HG02571 (cell line): ENCODE measurements at regions not wholly inside any gene's neighbourhood (a gene's known extent, or its start where the extent isn't known, plus 50 kb on each side); places are given as distances from the start of the nearest gene placed in this dataset.
"Not testable (repeated sequence)": the region's sequence is repeated elsewhere in the genome, so short reads cannot be mapped to it uniquely, and the experiment has no call there.

Experiments
- ATAC-seq: cut with Tn5 transposase; IDR thresholded peaks from one replicate; pipeline ENCODE4 v1.9.1; 2021; ENCODE audit warnings: mild to moderate bottlenecking, moderate library complexity; ENCODE audit not compliant: unreplicated experiment

DNA sequence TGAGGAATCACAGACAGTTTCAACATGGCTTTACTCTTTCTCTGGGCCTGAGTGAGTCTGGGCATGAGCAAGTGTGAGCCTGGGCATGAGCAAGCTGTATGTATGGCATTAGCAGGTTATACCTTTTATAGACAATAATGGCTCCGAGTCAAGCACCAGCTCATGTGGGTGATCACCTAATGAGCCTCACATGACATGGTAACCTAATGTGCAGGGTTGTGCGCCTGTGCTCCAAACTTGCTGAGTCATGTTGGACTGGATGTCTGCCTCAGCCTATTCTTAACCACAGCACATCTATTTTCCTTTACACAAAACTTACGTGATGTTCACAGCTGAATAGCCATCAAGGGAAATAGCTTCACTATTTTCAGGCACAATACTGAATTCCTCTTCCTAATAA is 236.2 kb upstream of the NRIP1 start:
- no peak for ATAC-seq

GRCh38 chr21:15301736-15302135 is 236.9 kb upstream of the NRIP1 start:
- no peak for ATAC-seq

DNA sequence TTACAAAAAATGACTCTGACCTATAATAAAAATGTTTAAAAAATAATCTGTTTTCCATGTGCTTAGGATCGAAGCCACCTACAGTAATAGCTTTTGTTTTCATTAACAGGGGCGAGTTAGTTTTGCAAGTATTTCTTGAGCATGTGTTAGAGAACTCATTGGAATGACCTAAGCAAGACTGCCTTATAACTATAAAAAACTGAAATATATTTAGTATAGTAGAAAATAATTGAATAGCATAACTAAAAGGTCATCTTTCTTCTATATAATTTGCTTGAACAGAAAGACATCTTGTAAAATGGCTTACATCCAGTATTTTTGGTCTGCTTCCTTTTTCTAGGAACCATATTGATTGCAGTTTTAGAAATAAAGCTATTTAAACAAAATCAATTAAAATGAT is 241.5 kb upstream of the NRIP1 start:
- ATAC-seq, result no peak

- no peak for ATAC-seq
These were observed 243.5 kb upstream of the NRIP1 start for GRCh38 chr21:15308333-15308732.

- no peak for ATAC-seq
These were observed 244.3 kb upstream of the NRIP1 start for GRCh38 chr21:15309022-15309590.

DNA sequence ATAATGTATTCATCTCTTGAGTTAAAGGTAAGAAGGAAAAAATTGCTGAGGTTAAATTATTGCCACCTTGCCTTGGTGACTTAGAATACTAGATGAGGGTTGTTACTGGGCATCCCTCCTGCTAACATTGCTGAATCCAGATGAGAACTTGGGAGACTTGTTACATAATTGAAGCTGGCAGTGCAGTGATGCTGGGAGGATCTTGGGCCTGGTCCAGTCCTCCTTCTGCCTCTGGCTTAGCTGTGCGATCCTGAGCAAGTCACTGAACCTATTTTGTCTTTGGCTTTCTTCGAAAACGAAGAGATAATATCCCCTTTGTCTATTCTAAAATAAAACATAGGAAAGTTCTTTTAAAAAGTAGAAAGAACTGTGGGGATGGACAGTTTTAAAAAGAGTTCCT is 244.9 kb upstream of the NRIP1 start:
- ATAC-seq, result no peak

GRCh38 chr21:15311510-15311909 is 246.7 kb upstream of the NRIP1 start:
- ATAC-seq, result no peak

GRCh38 chr21:15317034-15317433 is 252.2 kb upstream of the NRIP1 start:
- ATAC-seq, result not testable (repeated sequence)

GRCh38 chr21:15319727-15320126 is 254.9 kb upstream of the NRIP1 start:
- ATAC-seq, result no peak

GRCh38 chr21:15324542-15324941 is 259.7 kb upstream of the NRIP1 start:
- ATAC-seq, result no peak

DNA sequence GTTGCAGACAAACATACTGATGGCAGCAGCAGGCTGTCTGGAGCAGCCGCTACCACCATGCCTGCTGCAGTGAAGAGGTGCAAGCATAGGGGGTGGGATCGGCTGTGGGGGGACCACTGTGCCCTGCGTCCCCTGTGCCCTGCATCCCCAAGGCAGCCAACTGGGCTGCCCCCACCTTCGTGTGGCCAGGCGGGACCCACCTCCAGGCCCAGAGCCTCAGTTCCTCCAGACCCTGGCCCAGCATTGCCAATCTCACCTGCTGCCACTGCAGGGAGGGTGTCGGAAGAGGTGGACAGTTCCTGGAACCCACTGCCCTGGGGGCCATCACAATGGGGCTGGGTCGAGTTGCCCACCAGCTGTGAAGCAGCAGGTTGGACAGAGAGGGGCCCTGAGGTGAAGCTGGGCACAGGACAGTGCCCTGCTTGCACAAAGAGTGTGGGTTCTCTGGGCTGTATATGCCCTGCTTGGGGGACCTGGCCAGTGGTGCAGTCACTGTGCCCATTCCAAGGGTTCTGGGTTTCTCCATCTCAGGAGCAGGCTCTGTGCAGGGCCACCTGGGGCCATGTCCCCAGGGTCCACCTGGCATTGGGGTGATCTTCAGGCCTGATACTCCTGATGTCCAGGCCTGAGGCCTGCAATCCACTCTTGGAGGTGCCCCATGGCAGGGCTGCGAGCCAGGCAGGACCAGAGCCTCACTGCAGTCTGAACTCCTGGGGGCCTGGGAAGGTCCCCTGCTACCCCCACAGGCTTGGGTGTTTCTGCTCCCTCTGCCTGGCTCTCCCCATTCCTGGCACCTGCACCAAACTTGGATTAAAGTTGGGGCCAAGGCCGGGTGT is 261.4 kb upstream of the NRIP1 start:
- ATAC-seq, result no peak

DNA sequence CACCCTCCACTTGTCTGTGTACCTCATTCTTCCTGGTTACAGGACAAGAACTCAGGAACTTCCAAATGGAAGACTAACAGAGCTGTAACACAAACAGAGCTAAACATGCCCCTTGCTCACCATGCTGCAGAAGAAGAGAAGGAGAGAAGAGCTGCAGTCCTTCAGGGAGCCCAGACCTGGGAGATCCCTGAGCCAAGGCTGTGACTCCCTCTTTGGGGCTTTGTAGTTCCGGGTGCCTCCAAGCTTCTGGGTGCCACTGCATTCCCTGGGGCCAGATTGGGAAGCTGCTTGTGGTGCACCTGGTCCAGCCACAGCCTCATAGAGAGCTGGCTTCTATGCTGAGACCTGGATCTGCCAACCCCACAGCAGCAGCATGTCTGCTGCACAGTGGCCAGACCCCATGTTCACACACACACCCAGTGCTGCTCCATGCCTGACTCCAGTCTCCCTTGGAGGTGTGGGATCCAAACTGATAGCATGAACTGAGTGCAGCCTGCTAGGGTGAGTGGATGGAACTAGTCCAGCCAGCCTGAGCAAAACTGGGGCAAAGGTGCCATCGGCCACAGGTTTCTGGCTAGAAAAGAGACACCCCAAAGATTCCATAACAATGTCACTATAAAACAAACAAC is 263.0 kb upstream of the NRIP1 start:
- no peak for ATAC-seq

DNA sequence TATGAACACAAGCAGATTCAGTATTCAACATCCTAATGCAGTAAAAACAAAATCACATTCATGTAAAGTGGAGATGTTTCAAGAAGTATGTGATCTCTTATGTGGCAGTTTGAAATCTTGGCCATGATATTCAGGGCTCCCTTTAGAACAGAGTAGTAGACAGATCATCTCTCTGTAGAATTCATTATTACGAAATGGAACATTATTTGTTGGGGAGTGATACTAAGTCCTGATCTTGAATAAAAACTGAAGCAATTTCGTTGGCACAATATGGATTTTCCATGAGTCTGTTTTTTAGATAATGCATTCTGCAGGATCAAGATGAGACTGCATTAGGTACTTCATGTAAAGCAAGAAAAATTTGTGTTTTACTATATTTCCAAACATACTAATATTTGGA is 264.4 kb upstream of the NRIP1 start:
- no peak for ATAC-seq

GRCh38 chr21:15330872-15331271 is 266.1 kb upstream of the NRIP1 start:
- ATAC-seq, result no peak

GRCh38 chr21:15332572-15332971 is 267.8 kb upstream of the NRIP1 start:
- no peak for ATAC-seq

DNA sequence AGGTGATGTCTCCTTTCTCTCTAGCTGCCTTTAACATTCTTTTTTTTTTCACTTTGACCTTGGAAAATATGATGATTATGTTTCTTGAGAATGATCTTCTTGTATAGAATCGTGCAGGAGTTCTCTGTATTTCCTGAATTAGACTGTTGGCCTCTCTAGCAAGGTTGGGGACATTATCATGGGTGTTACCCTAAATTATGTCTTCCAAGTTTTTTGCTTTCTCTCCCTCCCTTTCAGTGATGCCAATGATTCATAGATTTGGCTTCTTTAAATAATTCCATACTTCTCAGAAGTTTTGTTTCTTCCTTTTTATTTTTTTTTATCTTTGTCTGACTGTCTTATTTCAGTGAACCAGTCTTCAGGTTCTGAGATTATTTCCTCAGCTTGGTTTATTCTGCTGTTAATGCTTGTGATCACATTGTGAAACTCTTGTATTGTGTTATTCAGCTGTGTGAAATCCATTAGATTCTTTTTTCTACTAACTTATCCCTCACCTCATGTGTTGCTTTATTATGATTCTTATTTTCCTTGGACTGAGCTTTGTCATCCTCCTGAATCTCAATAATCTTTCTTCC is 268.4 kb upstream of the NRIP1 start:
- no peak for ATAC-seq

GRCh38 chr21:15333951-15334350 is 269.2 kb upstream of the NRIP1 start:
- no peak for ATAC-seq

- ATAC-seq, result no peak
These were observed 278.3 kb upstream of the NRIP1 start for GRCh38 chr21:15343066-15343465.

- ATAC-seq, result no peak
These were observed 287.2 kb upstream of the NRIP1 start for GRCh38 chr21:15352009-15352408.

DNA sequence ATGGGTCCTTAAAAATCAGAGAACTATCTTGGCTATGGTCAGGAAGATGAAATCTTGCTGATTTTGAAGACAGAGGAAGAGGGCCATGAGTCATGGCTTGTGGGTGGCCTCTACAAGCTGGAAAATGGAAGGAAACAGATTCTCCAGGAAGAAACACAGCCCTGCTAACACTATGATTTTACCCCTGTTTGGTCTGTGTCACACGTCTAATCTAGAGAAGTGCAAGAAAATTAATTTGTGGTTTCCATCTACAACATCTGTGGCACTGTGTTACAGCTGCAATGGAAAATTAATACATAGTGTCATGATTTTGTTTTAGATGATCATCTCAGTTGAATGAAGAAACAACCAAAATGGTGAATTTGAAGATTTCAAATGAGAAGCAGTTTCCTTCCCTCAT is 288.7 kb upstream of the NRIP1 start:
- no peak for ATAC-seq

- no peak for ATAC-seq
These were observed 289.7 kb upstream of the NRIP1 start for GRCh38 chr21:15354516-15354915.

DNA sequence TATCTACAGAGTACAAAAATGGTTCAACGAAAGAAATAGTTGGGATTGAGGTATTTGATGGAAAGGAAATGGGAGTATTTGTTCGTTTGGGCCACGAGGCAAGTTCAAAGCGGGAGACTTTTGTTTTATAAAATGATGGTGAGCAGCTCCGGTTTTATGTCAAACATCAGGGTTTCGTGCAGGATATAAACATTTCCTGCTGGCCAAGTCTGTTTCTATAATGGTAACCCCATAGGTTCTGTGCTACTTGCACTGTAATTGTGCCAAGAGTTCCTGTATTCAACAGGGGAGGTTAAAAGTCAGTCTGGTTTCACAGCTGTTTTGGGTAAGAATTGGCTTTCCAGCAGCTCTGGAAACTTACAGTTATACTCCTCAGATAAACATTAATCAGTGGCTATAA is 290.3 kb upstream of the NRIP1 start:
- no peak for ATAC-seq
